ENCODE measurements at regions not wholly inside any gene's neighbourhood (a gene's known extent, or its start where the extent isn't known, plus 50 kb on each side); places are given as distances from the start of the nearest gene placed in this dataset.

DNA sequence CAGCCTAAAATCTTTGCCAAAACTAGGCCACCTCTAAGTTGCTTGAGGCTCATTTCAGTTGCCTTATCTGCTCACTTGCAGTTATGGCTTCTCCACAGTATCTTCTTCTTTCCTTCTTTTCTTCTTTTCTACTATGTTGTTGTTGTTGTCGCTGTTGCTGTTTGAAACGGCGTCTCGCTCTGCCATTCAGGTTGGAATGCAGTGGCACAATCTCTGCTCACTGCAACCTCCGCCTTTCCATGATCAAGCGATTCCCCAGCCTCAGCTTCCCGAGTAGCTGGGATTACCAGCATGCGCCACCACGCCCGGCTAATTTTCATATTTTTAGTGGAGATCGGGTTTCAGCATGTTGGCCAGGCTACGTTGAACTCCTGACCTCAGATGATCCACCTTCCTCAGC lies 210.8 kb upstream of the NR2F2 start:
- no peak for TF ChIP-seq POLR2A (IDR thresholded peaks at IDR 0.05)
- TF ChIP-seq POLR2AphosphoS5 (IDR thresholded peaks at IDR 0.05), result no peak
- TF ChIP-seq, protein P1, sequence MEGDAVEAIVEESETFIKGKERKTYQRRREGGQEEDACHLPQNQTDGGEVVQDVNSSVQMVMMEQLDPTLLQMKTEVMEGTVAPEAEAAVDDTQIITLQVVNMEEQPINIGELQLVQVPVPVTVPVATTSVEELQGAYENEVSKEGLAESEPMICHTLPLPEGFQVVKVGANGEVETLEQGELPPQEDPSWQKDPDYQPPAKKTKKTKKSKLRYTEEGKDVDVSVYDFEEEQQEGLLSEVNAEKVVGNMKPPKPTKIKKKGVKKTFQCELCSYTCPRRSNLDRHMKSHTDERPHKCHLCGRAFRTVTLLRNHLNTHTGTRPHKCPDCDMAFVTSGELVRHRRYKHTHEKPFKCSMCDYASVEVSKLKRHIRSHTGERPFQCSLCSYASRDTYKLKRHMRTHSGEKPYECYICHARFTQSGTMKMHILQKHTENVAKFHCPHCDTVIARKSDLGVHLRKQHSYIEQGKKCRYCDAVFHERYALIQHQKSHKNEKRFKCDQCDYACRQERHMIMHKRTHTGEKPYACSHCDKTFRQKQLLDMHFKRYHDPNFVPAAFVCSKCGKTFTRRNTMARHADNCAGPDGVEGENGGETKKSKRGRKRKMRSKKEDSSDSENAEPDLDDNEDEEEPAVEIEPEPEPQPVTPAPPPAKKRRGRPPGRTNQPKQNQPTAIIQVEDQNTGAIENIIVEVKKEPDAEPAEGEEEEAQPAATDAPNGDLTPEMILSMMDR (IDR thresholded peaks at IDR 0.05), result no peak
